PC-9 (cell line): ENCODE measurements at regions not wholly inside any gene's neighbourhood (a gene's known extent, or its start where the extent isn't known, plus 50 kb on each side); places are given as distances from the start of the nearest gene placed in this dataset.
"Not testable (repeated sequence)": the region's sequence is repeated elsewhere in the genome, so short reads cannot be mapped to it uniquely, and the experiment has no call there.

Source experiments
- BruUV-seq: library from RNA; stranded (reverse); fragments of 400-500 nt; replicated peaks from 2 replicates; lab custom pipeline; 2021; lab: Mats Ljungman, UMichigan
- CTCF ChIA-PET: fragments of 300-600 bp; sonication (Branson Sonifier 250); formaldehyde crosslinking; loops from one replicate; lab custom pipeline; 2022; ENCODE audit warnings: antibody characterized with exemption; lab: Charles Lee
- POLR2A ChIA-PET: fragments of 300-600 bp; sonication (Branson Sonifier 250); formaldehyde crosslinking; loops from one replicate; lab custom pipeline; 2022; ENCODE audit warnings: antibody characterized with exemption; ENCODE audit not compliant: unreplicated experiment; lab: Charles Lee
- DNase-seq, 2 experiments: peaks; one replicate each; pipeline versions ENCODE4 v3.0.0 to v3.0.0-alpha.2; 2015 to 2022; ENCODE audit warnings: mixed read lengths in 1 of 2
- H2AFZ ChIP-seq: fragments of 200-600 bp; sonication (generic); 2 replicates; pipeline ENCODE4 v1.8.1; 2017; ENCODE audit warnings: antibody characterized with exemption
- H3F3A ChIP-seq: fragments of 200-600 bp; sonication (generic); 2 replicates; pipeline ENCODE4 v1.8.1; 2017; ENCODE audit warnings: antibody characterized with exemption, mild to moderate bottlenecking, low read depth; ENCODE audit not compliant: insufficient read depth
- H3K27ac ChIP-seq: fragments of 200-600 bp; sonication (generic); 2 replicates; pipeline ENCODE4 v1.6.1; 2016; ENCODE audit warnings: mixed run types
- H3K27me3 ChIP-seq: fragments of 200-600 bp; sonication (generic); 2 replicates; pipeline ENCODE4 v1.6.1; 2016; ENCODE audit warnings: low read depth, mixed run types; ENCODE audit not compliant: insufficient read depth
- H3K36me3 ChIP-seq: fragments of 200-600 bp; sonication (generic); 2 replicates; pipeline ENCODE4 v1.6.1; 2016; ENCODE audit warnings: low read depth, mixed run types
- H3K4me1 ChIP-seq: fragments of 200-600 bp; sonication (generic); replicated peaks from 2 replicates; pipeline ENCODE4 v1.6.1; 2016; ENCODE audit warnings: mixed run types; ENCODE audit not compliant: insufficient read depth
- H3K4me2 ChIP-seq: fragments of 200-600 bp; sonication (generic); 2 replicates; pipeline ENCODE4 v1.6.1; 2017; ENCODE audit warnings: mixed run types
- H3K4me3 ChIP-seq: fragments of 200-600 bp; sonication (generic); 2 replicates; pipeline ENCODE4 v1.6.1; 2016; ENCODE audit warnings: mixed run types
- H3K79me2 ChIP-seq: fragments of 200-600 bp; sonication (generic); 2 replicates; pipeline ENCODE4 v1.6.1; 2017; ENCODE audit warnings: low read depth, mixed run types
- H3K9me2 ChIP-seq: fragments of 200-600 bp; sonication (generic); 2 replicates; pipeline ENCODE4 v1.8.1; 2017; ENCODE audit warnings: mild to moderate bottlenecking; ENCODE audit not compliant: insufficient read depth
- H3K9me3 ChIP-seq: fragments of 200-600 bp; sonication (generic); 2 replicates; pipeline ENCODE4 v1.8.1; 2016; ENCODE audit warnings: low read depth; ENCODE audit not compliant: insufficient read depth
- H4K20me1 ChIP-seq: fragments of 200-600 bp; sonication (generic); 2 replicates; pipeline ENCODE4 v1.8.1; 2017; ENCODE audit not compliant: insufficient read depth
- CTCF ChIP-seq: fragments of 200-600 bp; sonication (generic); conservative IDR thresholded peaks from 2 replicates; pipeline ENCODE4 v1.6.1; 2017; ENCODE audit warnings: mixed run types, antibody characterized with exemption, mild to moderate bottlenecking, moderate library complexity
- EZH2 ChIP-seq: fragments of 200-600 bp; sonication (generic); IDR thresholded peaks from 2 replicates; pipeline ENCODE4 v1.8.0; 2017; ENCODE audit warnings: antibody characterized with exemption, low read depth
- intact Hi-C: fragments of 100-400 bp; cut with micrococcal nuclease; formaldehyde crosslinking; loops from one replicate; pipeline ENCODE4 v1.10.0; 2022; ENCODE audit not compliant: unreplicated experiment

DNA sequence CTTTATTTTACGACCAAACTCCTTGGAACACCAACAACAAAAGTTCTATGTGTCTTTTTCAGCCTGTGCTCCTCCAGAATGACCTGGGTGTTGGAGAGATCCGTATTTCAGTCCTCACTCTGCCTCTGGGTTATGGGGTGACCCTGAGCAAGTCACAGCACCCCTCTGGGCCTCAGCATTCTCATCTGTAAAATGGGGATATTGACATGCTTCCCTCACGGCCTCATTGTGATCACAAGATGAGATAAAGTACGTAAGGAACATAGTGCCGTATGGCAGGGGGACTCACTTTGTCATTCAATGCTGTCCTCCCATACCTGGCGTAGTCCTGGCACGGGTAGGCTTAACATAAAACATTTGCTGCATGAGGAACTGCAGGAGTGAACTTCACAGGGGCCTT is 123.0 kb upstream of the HAND1 start:
- ChIA-PET POLR2A (no interaction called here), CTCF (no interaction called here)
- no peaks in the 10 kb centered on the region for H3F3A ChIP-seq
- no peak for DNase-seq
- H3K36me3 ChIP-seq = no peaks in the 10 kb centered on the region
- BruUV-seq = no TSS peak
- H2AFZ ChIP-seq = no peak overlapping the region
- no peak overlapping the region for H3K4me3 ChIP-seq
- H3K27me3 ChIP-seq = no peaks in the 10 kb centered on the region
- H3K4me2 ChIP-seq = no peak overlapping the region
- no peaks in the 10 kb centered on the region for H3K79me2 ChIP-seq
- TF ChIP-seq EZH2 = no peak
- no peak for TF ChIP-seq CTCF
- H4K20me1 ChIP-seq = no peaks in the 10 kb centered on the region
- intact Hi-C loops = no loop called here
- H3K4me1 ChIP-seq = no peaks in the 10 kb centered on the region
- no peaks in the 10 kb centered on the region for H3K9me3 ChIP-seq
- H3K27ac ChIP-seq = no peak overlapping the region
- H3K9me2 ChIP-seq = no peaks in the 10 kb centered on the region

- H3K4me3 ChIP-seq = no peak overlapping the region
- no TSS peak for BruUV-seq
- no peaks in the 10 kb centered on the region for H3K36me3 ChIP-seq
- no peak for DNase-seq
- H3K9me2 ChIP-seq = no peaks in the 10 kb centered on the region
- H3K27ac ChIP-seq = no peak overlapping the region
- intact Hi-C loops = no loop called here
- TF ChIP-seq EZH2 (no peak), CTCF (no peak)
- H3K9me3 ChIP-seq = no peaks in the 10 kb centered on the region
- H2AFZ ChIP-seq = no peak overlapping the region
- H3K4me2 ChIP-seq = no peak overlapping the region
- POLR2A ChIA-PET = no interaction called here
- no peaks in the 10 kb centered on the region for H3K27me3 ChIP-seq
- 0 out of 2 replicates have a peak, but pooled peaks cover 3% of the 10 kb centered on the region for H3K4me1 ChIP-seq
- no peaks in the 10 kb centered on the region for H3K79me2 ChIP-seq
- no peaks in the 10 kb centered on the region for H3F3A ChIP-seq
- no peaks in the 10 kb centered on the region for H4K20me1 ChIP-seq
- CTCF ChIA-PET = no interaction called here
These were observed 120.0 kb upstream of the HAND1 start for GRCh38 chr5:154598021-154598420.

DNA sequence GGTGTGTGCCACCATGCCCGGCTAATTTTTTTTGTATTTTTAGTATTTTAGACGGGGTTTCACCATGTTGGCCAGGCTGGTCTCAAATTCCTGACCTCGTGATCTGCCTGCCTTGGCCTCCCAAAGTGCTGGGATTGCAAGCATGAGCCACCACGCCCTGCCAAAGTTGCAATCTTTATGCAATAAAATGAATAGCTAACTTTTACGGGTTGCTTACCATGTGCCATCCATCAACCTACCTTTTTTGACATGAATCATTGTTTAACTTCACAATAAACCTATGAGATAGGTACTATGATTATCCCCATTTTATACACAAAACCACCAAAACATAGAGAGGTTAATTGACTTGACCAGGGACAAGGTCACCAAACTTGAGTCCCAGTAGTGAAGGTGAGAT is 118.8 kb upstream of the HAND1 start:
- H3K36me3 ChIP-seq, H4K20me1 ChIP-seq, H2AFZ ChIP-seq, intact Hi-C loops, POLR2A ChIA-PET, H3K9me3 ChIP-seq, H3K4me1 ChIP-seq, H3F3A ChIP-seq, H3K27me3 ChIP-seq, H3K9me2 ChIP-seq, DNase-seq, H3K27ac ChIP-seq, H3K79me2 ChIP-seq, H3K4me3 ChIP-seq, H3K4me2 ChIP-seq, BruUV-seq: not testable (repeated sequence)
- CTCF ChIA-PET = interaction anchor here (0.6 kb wide), 1 partner anchor 224 kb away, joined by 8 read pairs; no protein-coding TSS in a partner anchor

- no peak for TF ChIP-seq EZH2
- TF ChIP-seq CTCF = no peak
- Histone ChIP-seq H3K9me3 (no peaks in the 10 kb centered on the region), H3K4me3 (no peak overlapping the region), H3K9me2 (no peaks in the 10 kb centered on the region), H3K4me2 (no peak overlapping the region), H2AFZ (no peak overlapping the region), H3K27ac (no peak overlapping the region), H3K27me3 (no peaks in the 10 kb centered on the region), H3K79me2 (no peaks in the 10 kb centered on the region), H3K4me1 (0 out of 2 replicates have a peak, but pooled peaks cover 7% of the 10 kb centered on the region), H4K20me1 (no peaks in the 10 kb centered on the region), H3K36me3 (no peaks in the 10 kb centered on the region), H3F3A (no peaks in the 10 kb centered on the region)
- intact Hi-C loops = no loop called here
- no peak for DNase-seq
- ChIA-PET POLR2A (no interaction called here), CTCF (no interaction called here)
- BruUV-seq = no TSS peak
These were observed 117.6 kb upstream of the HAND1 start for GRCh38 chr5:154595662-154596061.
